HG03558 (cell line): ENCODE measurements at regions not wholly inside any gene's neighbourhood (a gene's known extent, or its start where the extent isn't known, plus 50 kb on each side); places are given as distances from the start of the nearest gene placed in this dataset.

Experiments used
- ATAC-seq: cut with Tn5 transposase; IDR thresholded peaks from one replicate; pipeline ENCODE4 v1.9.1; 2021; ENCODE audit warnings: moderate number of reproducible peaks; ENCODE audit not compliant: unreplicated experiment; ENCODE audit errors: extremely low read depth

GRCh38 chr9:118162716-118163115, 458.5 kb downstream of the TLR4 start:
- ATAC-seq = no peak

GRCh38 chr9:118163751-118164150, 459.5 kb downstream of the TLR4 start:
- ATAC-seq = no peak

GRCh38 chr9:118165451-118165850, 461.2 kb downstream of the TLR4 start:
- ATAC-seq = no peak

- ATAC-seq = no peak
Measured at GRCh38 chr9:118170032-118170955, 466.1 kb downstream of the TLR4 start.

GRCh38 chr9:118177241-118177640, 473.0 kb downstream of the TLR4 start:
- no peak for ATAC-seq

- no peak for ATAC-seq
Measured at GRCh38 chr9:118183576-118183975, 479.4 kb downstream of the TLR4 start.

- ATAC-seq = no peak
Measured at GRCh38 chr9:118187408-118187807, 483.2 kb downstream of the TLR4 start.

- ATAC-seq = no peak
Measured at GRCh38 chr9:118189615-118190014, 485.4 kb downstream of the TLR4 start.

- no peak for ATAC-seq
Measured at GRCh38 chr9:118192807-118193206, 488.6 kb downstream of the TLR4 start.

- ATAC-seq = no peak
Measured at GRCh38 chr9:118209343-118209742, 505.1 kb downstream of the TLR4 start.

- ATAC-seq = no peak
Measured at GRCh38 chr9:118215549-118215948, 511.3 kb downstream of the TLR4 start.

- no peak for ATAC-seq
Measured at GRCh38 chr9:118222375-118222774, 518.2 kb downstream of the TLR4 start.

- no peak for ATAC-seq
Measured at GRCh38 chr9:118223111-118223510, 518.9 kb downstream of the TLR4 start.

GRCh38 chr9:118230329-118230728, 526.1 kb downstream of the TLR4 start:
- no peak for ATAC-seq

GRCh38 chr9:118236625-118237024, 532.4 kb downstream of the TLR4 start:
- ATAC-seq = no peak

- ATAC-seq = no peak
Measured at GRCh38 chr9:118238139-118238538, 533.9 kb downstream of the TLR4 start.

- no peak for ATAC-seq
Measured at GRCh38 chr9:118252027-118252426, 547.8 kb downstream of the TLR4 start.

- no peak for ATAC-seq
Measured at GRCh38 chr9:118262191-118262590, 558.0 kb downstream of the TLR4 start.

GRCh38 chr9:118263949-118264348, 559.7 kb downstream of the TLR4 start:
- ATAC-seq = no peak

GRCh38 chr9:118268046-118268445, 563.8 kb downstream of the TLR4 start:
- ATAC-seq = no peak

- ATAC-seq = no peak
Measured at GRCh38 chr9:118269623-118270022, 565.4 kb downstream of the TLR4 start.

- no peak for ATAC-seq
Measured at GRCh38 chr9:118271331-118271730, 567.1 kb downstream of the TLR4 start.
